Stimulated activated naive B cell treated with anti-CD40 and anti-IgM and Interleukin-4, amounts not matched to agents 10 μg/mL and 1 μg/mL and 100 μg/mL, for 72 hours (primary cell): ENCODE measurements at regions not wholly inside any gene's neighbourhood (a gene's known extent, or its start where the extent isn't known, plus 50 kb on each side); places are given as distances from the start of the nearest gene placed in this dataset.
"Not testable (repeated sequence)": the region's sequence is repeated elsewhere in the genome, so short reads cannot be mapped to it uniquely, and the experiment has no call there.

Experiments used
- ATAC-seq, 2 donors: fragments of 150-1000 bp; cut with Tn5 transposase; replicated peaks; 2 replicates each; pipeline ENCODE4 v1.10.0; 2021; ENCODE audit warnings: moderate library complexity in 1 of 2
- DNase-seq: peaks from one replicate; pipeline ENCODE4 v3.0.0; 2021
- H3K27ac Mint-ChIP-seq: one replicate; pipeline ENCODE4 v1.8.0; 2022; ENCODE audit warnings: mild to moderate bottlenecking, mixed read lengths
- H3K27me3 Mint-ChIP-seq, 2 donors: one replicate each; pipeline ENCODE4 v1.8.0; 2022; ENCODE audit warnings: mixed read lengths in 2 of 2
- H3K36me3 Mint-ChIP-seq, 2 donors: one replicate each; pipeline ENCODE4 v1.8.0; 2022; ENCODE audit warnings: mixed read lengths in 2 of 2, mild to moderate bottlenecking in 1 of 2
- H3K4me1 Mint-ChIP-seq, 2 donors: one replicate each; pipeline ENCODE4 v1.8.0; 2022; ENCODE audit warnings: mixed read lengths in 2 of 2, mild to moderate bottlenecking in 1 of 2
- H3K4me3 Mint-ChIP-seq, 2 donors: one replicate each; pipeline ENCODE4 v1.8.0; 2022; ENCODE audit warnings: mild to moderate bottlenecking in 2 of 2, mixed read lengths in 2 of 2, moderate library complexity in 1 of 2
- H3K9me3 Mint-ChIP-seq, 2 donors: one replicate each; pipeline ENCODE4 v1.8.0; 2022; ENCODE audit warnings: mixed read lengths in 2 of 2, mild to moderate bottlenecking in 1 of 2

DNA sequence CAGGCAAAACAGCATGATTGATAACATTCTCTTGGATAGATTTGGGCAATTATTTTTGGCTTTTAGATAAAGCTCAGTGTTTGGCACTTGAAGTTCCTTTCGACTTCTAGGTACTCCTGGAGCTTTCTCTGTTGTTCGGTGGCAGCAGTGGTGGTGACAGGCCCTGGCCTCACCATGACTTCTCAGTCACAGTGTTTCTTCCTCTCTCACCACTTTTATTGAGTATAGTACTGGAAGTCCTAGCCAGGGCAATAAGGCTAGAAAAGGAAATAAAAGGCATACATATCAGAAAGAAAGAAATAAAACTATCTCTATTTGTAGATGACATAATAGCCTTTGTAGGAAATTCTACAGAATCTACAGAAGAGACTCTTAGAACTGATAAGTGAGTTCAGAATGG is 101.2 kb upstream of the SIRPG start:
- Mint-ChIP-seq H3K4me3 (no peak overlapping the region), H3K9me3 (no peaks in the 10 kb centered on the region), H3K27ac (no peak overlapping the region), H3K4me1 (peaks cover 6 to 12% of the 10 kb centered on the region in 2 donors), H3K27me3 (peaks cover 0 to 6% of the 10 kb centered on the region in 2 donors), H3K36me3 (no peaks in the 10 kb centered on the region)
- DNase-seq (no peak), ATAC-seq (no peak)

DNA sequence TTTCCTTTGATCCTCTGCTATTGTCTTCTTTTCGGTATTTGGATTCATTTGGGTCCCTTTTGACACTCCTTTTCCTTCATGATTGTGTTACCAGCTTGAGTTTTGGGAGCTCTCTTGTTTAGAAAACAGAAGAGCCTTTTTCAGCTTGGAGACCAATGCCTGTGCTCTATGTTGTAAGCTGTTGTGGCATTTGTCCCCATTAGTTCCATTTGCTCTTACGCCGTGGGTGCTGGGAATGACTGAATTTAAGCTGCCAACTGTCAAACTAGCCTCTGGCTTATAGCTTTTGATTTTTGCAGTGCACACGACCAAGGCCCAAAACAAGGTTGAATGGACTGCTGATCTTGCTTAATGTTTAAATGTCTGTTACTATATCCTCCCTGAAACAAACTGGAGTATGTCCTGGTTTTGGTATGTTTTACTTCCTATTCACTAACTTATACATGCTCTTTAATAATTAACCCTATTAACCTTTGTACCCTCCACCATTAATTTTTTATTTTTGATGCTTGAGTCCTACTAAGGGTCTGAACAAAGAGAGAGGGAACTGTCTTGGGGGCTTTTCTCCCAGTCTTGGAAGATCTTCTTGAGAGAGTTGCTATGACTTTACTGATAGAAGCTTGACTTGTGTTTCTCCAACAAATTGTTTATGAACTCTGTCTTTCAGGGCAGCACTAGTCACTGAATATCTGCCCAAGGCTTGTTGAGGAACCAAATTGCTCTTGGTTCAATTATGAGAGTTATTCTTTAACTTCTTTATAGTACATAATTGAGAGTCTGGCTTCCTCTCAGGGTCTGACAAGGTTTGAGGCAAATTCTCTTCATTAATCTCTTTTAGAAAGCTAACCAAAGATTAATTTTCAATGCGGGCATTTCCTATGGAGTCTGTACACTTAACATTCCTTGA is 100.3 kb upstream of the SIRPG start:
- peaks cover 7 to 15% of the 10 kb centered on the region in 2 donors for H3K4me1 Mint-ChIP-seq

DNA sequence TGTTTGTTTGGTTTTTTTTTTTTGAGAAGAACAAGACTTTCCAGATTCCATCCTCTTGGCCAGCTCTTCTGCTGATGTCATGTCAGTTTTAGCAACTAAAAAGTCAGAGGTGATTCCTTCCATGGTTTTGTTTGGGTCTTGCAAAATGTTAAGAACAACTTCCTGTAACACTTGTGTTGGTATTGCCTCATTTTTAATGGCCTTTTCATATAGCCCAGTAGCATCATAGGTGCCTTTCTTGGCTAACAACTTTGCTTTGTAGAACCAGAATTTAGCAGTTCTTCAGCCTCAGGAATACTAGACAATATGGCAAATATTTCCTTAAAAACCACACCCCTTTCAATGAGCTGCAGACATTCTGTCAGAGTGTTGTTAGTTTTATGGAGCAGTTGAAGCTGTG is 99.5 kb upstream of the SIRPG start:
- Mint-ChIP-seq H3K36me3 (no peaks in the 10 kb centered on the region), H3K4me3 (no peak overlapping the region), H3K9me3 (peaks cover 9 to 10% of the 10 kb centered on the region in 2 donors), H3K27me3 (peaks cover 0 to 6% of the 10 kb centered on the region in 2 donors), H3K4me1 (peaks cover 7 to 15% of the 10 kb centered on the region in 2 donors), H3K27ac (no peak overlapping the region)
- DNase-seq (no peak), ATAC-seq (no peak)

More for the DNA sequence above, 100.3 kb upstream of the SIRPG start:
- peaks cover 1 to 2% of the 10 kb centered on the region in 2 donors for H3K9me3 Mint-ChIP-seq
- ATAC-seq (no peak), DNase-seq (no peak)
- no peak overlapping the region for H3K4me3 Mint-ChIP-seq
- H3K27me3 Mint-ChIP-seq = peaks cover 0 to 6% of the 10 kb centered on the region in 2 donors
- no peak overlapping the region for H3K27ac Mint-ChIP-seq
- no peaks in the 10 kb centered on the region for H3K36me3 Mint-ChIP-seq

GRCh38 chr20:1754749-1755148 is 97.2 kb upstream of the SIRPG start:
- no peaks in the 10 kb centered on the region for H3K27me3 Mint-ChIP-seq
- peaks cover 18 to 19% of the 10 kb centered on the region in 2 donors for H3K9me3 Mint-ChIP-seq
- no peak overlapping the region for H3K4me3 Mint-ChIP-seq
- H3K27ac Mint-ChIP-seq = no peak overlapping the region
- H3K4me1 Mint-ChIP-seq = peaks cover 7 to 15% of the 10 kb centered on the region in 2 donors
- DNase-seq (no peak), ATAC-seq (no peak)
- no peaks in the 10 kb centered on the region for H3K36me3 Mint-ChIP-seq

GRCh38 chr20:1754306-1754705 is 96.7 kb upstream of the SIRPG start:
- Mint-ChIP-seq H3K9me3 (peaks cover 18 to 19% of the 10 kb centered on the region in 2 donors), H3K36me3 (no peaks in the 10 kb centered on the region), H3K4me3 (no peak overlapping the region), H3K4me1 (peaks cover 7 to 15% of the 10 kb centered on the region in 2 donors), H3K27ac (no peak overlapping the region), H3K27me3 (peaks cover under 1% of the 10 kb centered on the region in 2 donors)
- ATAC-seq (no peak), DNase-seq (no peak)

- Mint-ChIP-seq H3K9me3 (peaks cover 18 to 19% of the 10 kb centered on the region in 2 donors), H3K27me3 (peaks cover 5 to 8% of the 10 kb centered on the region in 2 donors), H3K4me1 (peaks cover 7 to 15% of the 10 kb centered on the region in 2 donors), H3K36me3 (no peaks in the 10 kb centered on the region), H3K27ac (no peak overlapping the region), H3K4me3 (no peak overlapping the region)
- DNase-seq (no peak), ATAC-seq (no peak)
Measured at GRCh38 chr20:1752045-1752444, 94.5 kb upstream of the SIRPG start.

DNA sequence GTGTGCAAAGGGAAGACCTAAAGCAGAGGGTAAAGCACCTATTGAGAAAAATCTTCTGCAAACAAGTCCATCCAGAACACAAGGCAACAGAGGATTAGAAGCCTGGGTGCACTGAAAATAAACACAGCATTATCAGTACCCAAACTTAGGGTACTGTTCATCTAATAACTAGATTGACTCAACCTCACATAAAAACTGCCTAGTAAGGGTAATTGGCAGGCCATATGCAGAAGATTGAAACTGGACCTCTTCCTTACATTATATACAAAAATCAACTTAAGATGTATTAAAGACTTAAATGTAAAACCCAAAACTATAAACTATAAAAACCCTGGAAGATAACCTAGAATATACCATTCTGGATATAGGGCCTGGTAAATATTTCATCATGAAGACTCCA is 91.2 kb upstream of the SIRPG start:
- Mint-ChIP-seq H3K36me3 (no peaks in the 10 kb centered on the region), H3K27me3 (peaks cover 8 to 10% of the 10 kb centered on the region in 2 donors), H3K4me3 (no peak overlapping the region), H3K27ac (no peak overlapping the region), H3K4me1 (peaks cover 1 to 3% of the 10 kb centered on the region in 2 donors), H3K9me3 (peaks cover 18 to 19% of the 10 kb centered on the region in 2 donors)
- no peak for DNase-seq
- ATAC-seq = no peak

- Mint-ChIP-seq H3K9me3 (peaks cover 18 to 19% of the 10 kb centered on the region in 2 donors), H3K4me1 (no peaks in the 10 kb centered on the region), H3K27ac (no peak overlapping the region), H3K36me3 (no peaks in the 10 kb centered on the region), H3K27me3 (peaks cover 8 to 10% of the 10 kb centered on the region in 2 donors), H3K4me3 (no peak overlapping the region)
- DNase-seq = no peak
- ATAC-seq = no peak
Measured at GRCh38 chr20:1747953-1748577, 90.5 kb upstream of the SIRPG start.

DNA sequence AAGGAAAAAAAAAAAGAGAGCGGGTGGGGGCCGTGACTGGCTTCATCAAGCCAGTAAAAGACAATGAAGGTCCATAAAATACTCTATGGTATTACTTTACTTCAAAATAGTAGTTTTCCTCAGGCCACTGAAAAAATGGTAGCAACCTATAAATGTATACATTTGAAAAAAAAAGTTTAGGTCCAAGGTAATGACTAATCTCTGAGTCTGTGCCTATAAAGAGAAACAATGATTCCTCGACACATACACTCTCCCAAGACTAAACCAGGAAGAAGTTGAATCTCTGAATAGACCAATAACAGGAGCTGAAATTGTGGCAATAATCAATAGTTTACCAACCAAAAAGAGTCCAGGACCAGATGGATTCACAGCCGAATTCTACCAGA is 84.5 kb upstream of the SIRPG start:
- H3K27ac Mint-ChIP-seq, ATAC-seq: not testable (repeated sequence)
- peaks cover 0 to 29% of the 10 kb centered on the region in 2 donors for H3K27me3 Mint-ChIP-seq

GRCh38 chr20:1741309-1742048 is 83.9 kb upstream of the SIRPG start:
- ATAC-seq (peak; percentile 92 to 94), DNase-seq (no peak)
- peak overlapping the region in 1 of 2 donors; percentile 10 for H3K4me3 Mint-ChIP-seq

More for the DNA sequence above, 84.5 kb upstream of the SIRPG start:
- H3K4me3 Mint-ChIP-seq, DNase-seq, H3K36me3 Mint-ChIP-seq, H3K4me1 Mint-ChIP-seq, H3K9me3 Mint-ChIP-seq: not testable (repeated sequence)

GRCh38 chr20:1737134-1737533 is 79.6 kb upstream of the SIRPG start:
- Mint-ChIP-seq H3K4me3 (no peak overlapping the region), H3K9me3 (no peaks in the 10 kb centered on the region), H3K36me3 (no peaks in the 10 kb centered on the region), H3K27ac (no peak overlapping the region), H3K27me3 (peaks cover 11 to 24% of the 10 kb centered on the region in 2 donors), H3K4me1 (peaks cover 10 to 18% of the 10 kb centered on the region in 2 donors)
- DNase-seq (no peak), ATAC-seq (no peak)

More at GRCh38 chr20:1741309-1742048, 83.9 kb upstream of the SIRPG start:
- H3K27me3 Mint-ChIP-seq = peaks cover 0 to 29% of the 10 kb centered on the region in 2 donors
- peak overlapping the region; percentile 78 for H3K27ac Mint-ChIP-seq
- H3K9me3 Mint-ChIP-seq = no peaks in the 10 kb centered on the region
- peaks cover 5 to 9% of the 10 kb centered on the region in 2 donors for H3K4me1 Mint-ChIP-seq
- H3K36me3 Mint-ChIP-seq = no peaks in the 10 kb centered on the region

DNA sequence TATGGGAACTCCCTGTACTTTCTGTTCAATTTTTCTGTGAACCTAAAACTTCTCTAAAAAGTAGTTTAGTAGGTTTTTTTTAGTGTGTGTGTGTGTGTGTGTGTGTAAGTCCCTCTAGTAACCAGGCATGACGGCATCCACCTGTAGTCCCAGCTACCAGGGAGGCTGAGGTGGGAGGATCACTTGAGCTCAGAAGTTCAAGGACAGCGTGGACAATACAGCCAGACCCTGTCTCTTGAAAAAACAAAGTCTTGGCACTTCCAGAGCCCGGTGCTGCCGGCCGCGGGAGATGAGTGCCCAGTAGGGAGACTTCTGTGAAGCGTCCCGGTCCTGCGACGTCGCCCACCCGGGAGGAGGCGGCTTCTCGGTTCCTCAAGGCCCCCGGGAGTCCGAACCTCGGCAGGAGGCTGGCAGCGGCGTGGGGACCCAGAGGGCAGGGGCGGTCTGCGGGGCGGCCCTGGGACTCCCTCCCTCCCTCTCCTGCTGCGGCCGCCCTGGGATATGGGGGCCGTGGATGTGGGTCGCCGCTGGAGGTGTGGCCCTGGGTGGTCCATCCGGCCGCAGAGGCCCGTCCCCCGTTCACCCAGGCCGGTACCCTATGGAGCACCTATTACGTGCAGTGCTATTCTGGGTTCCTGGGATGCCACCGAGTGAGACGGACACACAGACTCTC is 78.0 kb upstream of the SIRPG start:
- DNase-seq (no peak), ATAC-seq (no peak)
- peaks cover 14 to 23% of the 10 kb centered on the region in 2 donors for H3K4me1 Mint-ChIP-seq
- peaks cover 14 to 16% of the 10 kb centered on the region in 2 donors for H3K27me3 Mint-ChIP-seq
- no peak overlapping the region for H3K27ac Mint-ChIP-seq
- H3K9me3 Mint-ChIP-seq = no peaks in the 10 kb centered on the region
- H3K4me3 Mint-ChIP-seq = no peak overlapping the region
- no peaks in the 10 kb centered on the region for H3K36me3 Mint-ChIP-seq

DNA sequence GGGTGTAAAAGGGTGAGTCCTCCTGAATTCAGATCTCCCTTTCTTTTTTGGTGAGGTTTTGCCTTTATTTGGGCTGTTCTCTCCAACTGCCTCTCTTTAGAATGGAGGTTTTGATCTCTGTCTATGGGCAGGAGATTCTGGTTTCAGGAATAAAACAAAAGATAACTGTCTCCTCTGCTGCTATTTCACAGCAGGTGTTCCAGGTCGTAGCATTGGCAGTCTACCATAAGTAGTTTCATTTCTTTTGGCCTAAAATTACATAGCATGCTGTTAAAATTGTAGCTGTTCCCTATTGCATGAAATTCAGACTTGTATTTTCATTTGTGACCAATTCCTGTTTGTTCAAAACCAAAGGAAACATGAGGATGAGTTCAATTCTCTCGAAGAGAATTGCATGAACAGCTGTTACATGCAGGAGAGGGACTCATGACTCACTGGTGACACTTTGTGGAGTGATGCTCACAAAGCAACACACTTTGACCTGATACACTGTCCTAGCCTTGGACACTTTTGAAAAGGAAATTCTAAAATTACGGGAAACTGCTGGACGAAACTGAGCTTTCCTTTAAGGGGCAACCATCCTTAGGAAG is 76.8 kb upstream of the SIRPG start:
- no peak overlapping the region for H3K27ac Mint-ChIP-seq
- H3K27me3 Mint-ChIP-seq = peaks cover 9 to 16% of the 10 kb centered on the region in 2 donors
- H3K4me3 Mint-ChIP-seq = no peak overlapping the region
- DNase-seq = no peak
- peaks cover 14 to 23% of the 10 kb centered on the region in 2 donors for H3K4me1 Mint-ChIP-seq
- H3K9me3 Mint-ChIP-seq = no peaks in the 10 kb centered on the region
- peak; percentile 38 to 65 for ATAC-seq
- no peaks in the 10 kb centered on the region for H3K36me3 Mint-ChIP-seq
